NCI-H187 (cell line): ENCODE measurements at regions not wholly inside any gene's neighbourhood (a gene's known extent, or its start where the extent isn't known, plus 50 kb on each side); places are given as distances from the start of the nearest gene placed in this dataset.
"Not testable (repeated sequence)": the region's sequence is repeated elsewhere in the genome, so short reads cannot be mapped to it uniquely, and the experiment has no call there.

Experiments
- DNase-seq, 2 experiments: peaks; one replicate each; lab custom pipeline; 2025; lab: John Stamatoyannopoulos, UW

- no peak for DNase-seq
Observed at GRCh38 chr4:59615316-59615715, 1584.8 kb upstream of the ADGRL3 start.

- DNase-seq, result no peak
Observed at GRCh38 chr4:59629348-59629747, 1570.8 kb upstream of the ADGRL3 start.

GRCh38 chr4:59630235-59630634, 1569.9 kb upstream of the ADGRL3 start:
- no peak for DNase-seq

GRCh38 chr4:59630922-59631321, 1569.2 kb upstream of the ADGRL3 start:
- no peak for DNase-seq

- DNase-seq, result no peak
Observed at GRCh38 chr4:59637596-59637995, 1562.5 kb upstream of the ADGRL3 start.

- no peak for DNase-seq
Observed at GRCh38 chr4:59643682-59644081, 1556.4 kb upstream of the ADGRL3 start.

GRCh38 chr4:59644765-59645164, 1555.4 kb upstream of the ADGRL3 start:
- no peak for DNase-seq

GRCh38 chr4:59646082-59646481, 1554.0 kb upstream of the ADGRL3 start:
- DNase-seq, result no peak

- DNase-seq, result no peak
Observed at GRCh38 chr4:59647011-59647410, 1553.1 kb upstream of the ADGRL3 start.

GRCh38 chr4:59647500-59647899, 1552.6 kb upstream of the ADGRL3 start:
- no peak for DNase-seq

GRCh38 chr4:59650861-59651260, 1549.3 kb upstream of the ADGRL3 start:
- no peak for DNase-seq

- DNase-seq, result no peak
Observed at GRCh38 chr4:59655996-59656395, 1544.1 kb upstream of the ADGRL3 start.

GRCh38 chr4:59664771-59665170, 1535.4 kb upstream of the ADGRL3 start:
- DNase-seq, result no peak

GRCh38 chr4:59666645-59667044, 1533.5 kb upstream of the ADGRL3 start:
- no peak for DNase-seq

- DNase-seq, result no peak
Observed at GRCh38 chr4:59671037-59671436, 1529.1 kb upstream of the ADGRL3 start.

GRCh38 chr4:59676389-59676788, 1523.7 kb upstream of the ADGRL3 start:
- DNase-seq, result no peak

- DNase-seq, result not testable (repeated sequence)
Observed at GRCh38 chr4:59676992-59677391, 1523.1 kb upstream of the ADGRL3 start.

- DNase-seq, result no peak
Observed at GRCh38 chr4:59685626-59686025, 1514.5 kb upstream of the ADGRL3 start.

GRCh38 chr4:59689149-59689548, 1511.0 kb upstream of the ADGRL3 start:
- DNase-seq, result no peak

GRCh38 chr4:59695355-59696053, 1504.6 kb upstream of the ADGRL3 start:
- DNase-seq, result no peak

GRCh38 chr4:59698041-59698440, 1502.1 kb upstream of the ADGRL3 start:
- no peak for DNase-seq

GRCh38 chr4:59700651-59701050, 1499.5 kb upstream of the ADGRL3 start:
- no peak for DNase-seq

- DNase-seq, result no peak
Observed at GRCh38 chr4:59704616-59705015, 1495.5 kb upstream of the ADGRL3 start.

GRCh38 chr4:59712470-59712869, 1487.7 kb upstream of the ADGRL3 start:
- no peak for DNase-seq
